ENCODE measurements at regions not wholly inside any gene's neighbourhood (a gene's known extent, or its start where the extent isn't known, plus 50 kb on each side); places are given as distances from the start of the nearest gene placed in this dataset.
A peak's percentile ranks its signal among the peaks of the same experiment; 100 is the strongest.

DNA sequence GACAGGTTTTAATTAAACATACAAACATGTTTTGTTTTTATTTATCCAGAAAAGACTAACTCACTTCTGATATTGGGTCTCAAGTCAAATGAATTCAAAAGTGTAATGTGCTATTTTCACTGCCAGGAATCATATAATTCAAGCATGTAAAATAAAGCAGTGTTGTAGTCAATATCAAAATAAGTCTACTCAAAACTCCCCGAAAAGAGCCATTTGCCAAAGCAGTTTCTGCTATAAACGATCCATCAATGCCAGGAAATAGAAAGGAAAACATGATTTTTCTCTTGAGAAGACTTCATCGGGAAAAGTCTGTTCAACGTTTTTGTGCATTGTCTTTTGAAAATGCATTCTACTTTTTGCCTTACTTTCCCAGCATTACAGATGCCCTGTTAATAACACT, 633.3 kb downstream of the FAT4 start:
- H3K36me3 ChIP-seq (ENCODE audit: insufficient read depth, low read length) = no peaks in the 10 kb centered on the region
- peak; percentile 54 for FAIRE-seq

DNA sequence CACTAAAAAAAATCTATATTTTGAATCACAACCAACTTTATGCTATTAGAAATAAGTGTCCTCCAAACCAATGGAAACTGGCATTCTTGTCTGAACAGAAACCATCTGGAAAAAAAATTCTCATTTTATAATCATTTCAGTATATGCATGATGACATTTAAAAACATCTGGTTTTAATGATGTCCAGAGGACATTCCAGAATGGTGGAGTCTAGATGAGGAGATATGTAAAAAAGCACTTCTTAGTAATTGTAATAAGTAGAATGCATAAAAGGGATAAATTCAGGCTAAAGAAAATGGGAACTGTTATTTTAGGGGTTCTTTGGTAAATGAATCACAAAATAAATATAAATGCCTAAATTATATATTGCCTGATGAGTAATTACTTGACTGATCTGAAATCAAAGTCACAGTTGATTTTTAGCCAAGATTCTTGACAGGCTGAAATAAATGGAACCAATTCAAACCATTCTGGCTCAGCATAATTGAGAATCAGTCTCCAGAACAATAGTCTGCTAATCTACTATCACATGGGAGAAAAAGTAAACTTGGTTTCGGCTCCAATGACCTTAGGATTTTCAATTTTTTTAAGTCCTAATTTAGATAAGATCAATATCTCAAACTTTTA, 636.6 kb downstream of the FAT4 start:
- H3K27ac ChIP-seq (ENCODE audit: low read depth, low read length) = no peak overlapping the region
- FAIRE-seq = peak; percentile 66
- H3K9me3 Mint-ChIP-seq (ENCODE audit: unreplicated experiment) = no peaks in the 10 kb centered on the region

More for the DNA sequence above, 633.3 kb downstream of the FAT4 start:
- Histone ChIP-seq H4K20me1 (ENCODE audit: insufficient read depth, low read length) (no peaks in the 10 kb centered on the region), H3K27ac (ENCODE audit: low read depth, low read length) (no peak overlapping the region), H3K9me3 (ENCODE audit: insufficient read depth, low read depth, low read length) (no peaks in the 10 kb centered on the region), H3K79me2 (ENCODE audit: insufficient read depth, low read length) (no peaks in the 10 kb centered on the region), H2AFZ (ENCODE audit: low read depth, low read length) (no peak overlapping the region), H3K9ac (ENCODE audit: low read length) (no peak overlapping the region), H3K4me1 (ENCODE audit: insufficient read depth, low read length) (no peaks in the 10 kb centered on the region), H3K4me3 (ENCODE audit: insufficient read depth, low read depth, low read length) (no peak overlapping the region), H3K4me2 (ENCODE audit: low read length) (no peak overlapping the region), H3K27me3 (ENCODE audit: insufficient read depth, low read length) (no peaks in the 10 kb centered on the region)
- Mint-ChIP-seq H3K9me3 (ENCODE audit: unreplicated experiment) (no peaks in the 10 kb centered on the region), H3K27me3 (ENCODE audit: low read depth, unreplicated experiment) (no peaks in the 10 kb centered on the region), H3K27ac (ENCODE audit: unreplicated experiment) (no peak overlapping the region), H3K4me3 (ENCODE audit: unreplicated experiment) (no peak overlapping the region), H3K4me1 (ENCODE audit: low read depth, unreplicated experiment) (no peaks in the 10 kb centered on the region), H3K36me3 (ENCODE audit: low read depth, unreplicated experiment) (no peaks in the 10 kb centered on the region)
- TF ChIP-seq EZH2 (IDR thresholded peaks at IDR 0.05; ENCODE audit: insufficient read depth, low read length) = no peak
- TF ChIP-seq, protein P1, sequence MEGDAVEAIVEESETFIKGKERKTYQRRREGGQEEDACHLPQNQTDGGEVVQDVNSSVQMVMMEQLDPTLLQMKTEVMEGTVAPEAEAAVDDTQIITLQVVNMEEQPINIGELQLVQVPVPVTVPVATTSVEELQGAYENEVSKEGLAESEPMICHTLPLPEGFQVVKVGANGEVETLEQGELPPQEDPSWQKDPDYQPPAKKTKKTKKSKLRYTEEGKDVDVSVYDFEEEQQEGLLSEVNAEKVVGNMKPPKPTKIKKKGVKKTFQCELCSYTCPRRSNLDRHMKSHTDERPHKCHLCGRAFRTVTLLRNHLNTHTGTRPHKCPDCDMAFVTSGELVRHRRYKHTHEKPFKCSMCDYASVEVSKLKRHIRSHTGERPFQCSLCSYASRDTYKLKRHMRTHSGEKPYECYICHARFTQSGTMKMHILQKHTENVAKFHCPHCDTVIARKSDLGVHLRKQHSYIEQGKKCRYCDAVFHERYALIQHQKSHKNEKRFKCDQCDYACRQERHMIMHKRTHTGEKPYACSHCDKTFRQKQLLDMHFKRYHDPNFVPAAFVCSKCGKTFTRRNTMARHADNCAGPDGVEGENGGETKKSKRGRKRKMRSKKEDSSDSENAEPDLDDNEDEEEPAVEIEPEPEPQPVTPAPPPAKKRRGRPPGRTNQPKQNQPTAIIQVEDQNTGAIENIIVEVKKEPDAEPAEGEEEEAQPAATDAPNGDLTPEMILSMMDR (IDR thresholded peaks at IDR 0.05; ENCODE audit: insufficient read depth, low read depth, low read length) = no peak
- DNase-seq (ENCODE audit: low read depth) = no peak

DNA sequence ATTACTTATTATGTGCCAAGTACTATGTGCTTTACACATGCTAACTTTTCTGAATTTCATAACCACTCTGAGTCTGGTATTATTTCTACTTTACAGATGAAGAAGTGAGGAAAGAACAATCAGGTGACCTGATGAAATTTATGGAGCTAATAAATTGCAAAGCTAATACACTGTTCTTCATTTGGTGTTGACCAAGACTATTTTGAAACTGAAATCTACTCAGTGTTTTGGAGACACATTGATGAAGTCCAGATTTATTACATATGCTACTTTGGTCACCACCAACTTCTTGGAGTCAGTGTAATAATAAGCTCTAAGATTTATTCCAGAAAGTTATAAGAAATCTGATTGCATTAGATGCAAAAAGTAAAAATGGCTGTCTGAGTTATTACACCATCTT, 637.9 kb downstream of the FAT4 start:
- Mint-ChIP-seq H3K4me3 (ENCODE audit: unreplicated experiment) (no peak overlapping the region), H3K9me3 (ENCODE audit: unreplicated experiment) (no peaks in the 10 kb centered on the region), H3K36me3 (ENCODE audit: low read depth, unreplicated experiment) (no peaks in the 10 kb centered on the region), H3K27ac (ENCODE audit: unreplicated experiment) (no peak overlapping the region), H3K27me3 (ENCODE audit: low read depth, unreplicated experiment) (no peaks in the 10 kb centered on the region), H3K4me1 (ENCODE audit: low read depth, unreplicated experiment) (no peaks in the 10 kb centered on the region)
- H4K20me1 ChIP-seq (ENCODE audit: insufficient read depth, low read length) = no peaks in the 10 kb centered on the region
- no peak for TF ChIP-seq EZH2 (IDR thresholded peaks at IDR 0.05; ENCODE audit: insufficient read depth, low read length)
- TF ChIP-seq, protein P1 (IDR thresholded peaks at IDR 0.05; ENCODE audit: insufficient read depth, low read depth, low read length) = no peak
- H3K4me3 ChIP-seq (ENCODE audit: insufficient read depth, low read depth, low read length) = no peak overlapping the region
- H3K27me3 ChIP-seq (ENCODE audit: insufficient read depth, low read length) = no peaks in the 10 kb centered on the region
- no peaks in the 10 kb centered on the region for H3K9me3 ChIP-seq (ENCODE audit: insufficient read depth, low read depth, low read length)
- H3K4me1 ChIP-seq (ENCODE audit: insufficient read depth, low read length) = no peaks in the 10 kb centered on the region
- DNase-seq (ENCODE audit: low read depth) (no peak), FAIRE-seq (no peak)
- H3K9ac ChIP-seq (ENCODE audit: low read length) = no peak overlapping the region
- H3K79me2 ChIP-seq (ENCODE audit: insufficient read depth, low read length) = no peaks in the 10 kb centered on the region
- H3K27ac ChIP-seq (ENCODE audit: low read depth, low read length) = no peak overlapping the region
- no peak overlapping the region for H3K4me2 ChIP-seq (ENCODE audit: low read length)
- H3K36me3 ChIP-seq (ENCODE audit: insufficient read depth, low read length) = no peaks in the 10 kb centered on the region
- H2AFZ ChIP-seq (ENCODE audit: low read depth, low read length) = no peak overlapping the region

More for the DNA sequence above, 636.6 kb downstream of the FAT4 start:
- H3K4me1 ChIP-seq (ENCODE audit: insufficient read depth, low read length) = no peaks in the 10 kb centered on the region
- no peak for TF ChIP-seq EZH2 (IDR thresholded peaks at IDR 0.05; ENCODE audit: insufficient read depth, low read length)
- TF ChIP-seq, protein P1 (IDR thresholded peaks at IDR 0.05; ENCODE audit: insufficient read depth, low read depth, low read length) = no peak
- no peaks in the 10 kb centered on the region for H3K27me3 Mint-ChIP-seq (ENCODE audit: low read depth, unreplicated experiment)
- peak; percentile 54 for DNase-seq (ENCODE audit: low read depth)
- H3K27ac Mint-ChIP-seq (ENCODE audit: unreplicated experiment) = no peak overlapping the region
- no peak overlapping the region for H3K4me3 ChIP-seq (ENCODE audit: insufficient read depth, low read depth, low read length)
- H2AFZ ChIP-seq (ENCODE audit: low read depth, low read length) = no peak overlapping the region
- no peak overlapping the region for H3K4me3 Mint-ChIP-seq (ENCODE audit: unreplicated experiment)
- H3K4me1 Mint-ChIP-seq (ENCODE audit: low read depth, unreplicated experiment) = no peaks in the 10 kb centered on the region
- no peaks in the 10 kb centered on the region for H3K36me3 Mint-ChIP-seq (ENCODE audit: low read depth, unreplicated experiment)
- H3K9ac ChIP-seq (ENCODE audit: low read length) = no peak overlapping the region
- H3K27me3 ChIP-seq (ENCODE audit: insufficient read depth, low read length) = no peaks in the 10 kb centered on the region
- no peak overlapping the region for H3K4me2 ChIP-seq (ENCODE audit: low read length)
- no peaks in the 10 kb centered on the region for H3K9me3 ChIP-seq (ENCODE audit: insufficient read depth, low read depth, low read length)
- H3K36me3 ChIP-seq (ENCODE audit: insufficient read depth, low read length) = no peaks in the 10 kb centered on the region
- H4K20me1 ChIP-seq (ENCODE audit: insufficient read depth, low read length) = no peaks in the 10 kb centered on the region
- no peaks in the 10 kb centered on the region for H3K79me2 ChIP-seq (ENCODE audit: insufficient read depth, low read length)
